CD4-positive, alpha-beta T cell (primary cell): ENCODE measurements at regions not wholly inside any gene's neighbourhood (a gene's known extent, or its start where the extent isn't known, plus 50 kb on each side); places are given as distances from the start of the nearest gene placed in this dataset.

ENCODE experiments used
- ATAC-seq: fragments of 200-7000 bp; cut with Tn5 transposase; one replicate; pipeline ENCODE4 v1.10.0; 2022; ENCODE audit warnings: mild to moderate bottlenecking; ENCODE audit not compliant: poor library complexity
- CTCF ChIA-PET: fragments of 350-600 bp; sonication (Branson Sonifier 250); formaldehyde crosslinking; loops from one replicate; lab custom pipeline; 2021; ENCODE audit warnings: antibody characterized with exemption, inconsistent platforms; lab: Charles Lee
- POLR2A ChIA-PET: fragments of 350-600 bp; sonication (Branson Sonifier 250); formaldehyde crosslinking; loops from one replicate; lab custom pipeline; 2021; ENCODE audit warnings: antibody characterized with exemption, inconsistent platforms; lab: Charles Lee
- DNase-seq, 14 experiments: peaks; one replicate each; pipeline ENCODE4 v3.0.0-alpha.2; 2013 to 2020; ENCODE audit warnings: mixed read lengths in 2 of 14
- H3K27ac ChIP-seq, 2 donors: one replicate each; pipeline versions ENCODE4 v1.5.1 to v1.7.0; 2013; ENCODE audit warnings: low read length in 2 of 2, low read depth in 1 of 2, mild to moderate bottlenecking in 1 of 2
- H3K27me3 ChIP-seq, 2 experiments: 1 replicate in 1 of 2; 2 replicates in 1 of 2; pipeline versions ENCODE4 v1.6.1 to v1.7.0; 2013; ENCODE audit warnings: low read length in 2 of 2, control low read depth in 1 of 2, mild to moderate bottlenecking in 1 of 2, moderate library complexity in 1 of 2; ENCODE audit not compliant: insufficient read depth in 2 of 2, control insufficient read depth in 1 of 2
- H3K36me3 ChIP-seq: one replicate; pipeline ENCODE4 v1.6.1; 2013; ENCODE audit warnings: low read length, control low read depth; ENCODE audit not compliant: insufficient read depth
- H3K4me1 ChIP-seq: one replicate; pipeline ENCODE4 v1.6.1; 2013; ENCODE audit warnings: low read length, control low read depth; ENCODE audit not compliant: insufficient read depth
- H3K4me3 ChIP-seq: one replicate; pipeline ENCODE4 v1.5.1; 2013; ENCODE audit warnings: mild to moderate bottlenecking, low read length, moderate library complexity
- H3K9me3 ChIP-seq, 2 experiments: 1 replicate in 1 of 2; 2 replicates in 1 of 2; pipeline versions ENCODE4 v1.6.1 to v1.7.0; 2013; ENCODE audit warnings: low read length in 2 of 2, mild to moderate bottlenecking in 2 of 2, control low read depth in 1 of 2, moderate library complexity in 1 of 2; ENCODE audit not compliant: control insufficient read depth in 1 of 2, insufficient read depth in 1 of 2
- H3K27ac Mint-ChIP-seq: one replicate; pipeline ENCODE4 v1.8.0; 2020; ENCODE audit warnings: mixed read lengths
- H3K27me3 Mint-ChIP-seq: one replicate; pipeline ENCODE4 v1.8.0; 2021; ENCODE audit warnings: mixed read lengths
- H3K36me3 Mint-ChIP-seq: one replicate; pipeline ENCODE4 v1.8.0; 2021; ENCODE audit warnings: low read depth, mixed read lengths
- H3K4me1 Mint-ChIP-seq: one replicate; pipeline ENCODE4 v1.8.0; 2021; ENCODE audit warnings: low read depth, mixed read lengths
- H3K4me3 Mint-ChIP-seq: one replicate; pipeline ENCODE4 v1.8.0; 2020; ENCODE audit warnings: mild to moderate bottlenecking, mixed read lengths
- H3K9me3 Mint-ChIP-seq: one replicate; pipeline ENCODE4 v1.8.0; 2020; ENCODE audit warnings: mixed read lengths
- intact Hi-C, 2 experiments: fragments of 100-400 bp; cut with DNase I in 1 of 2; cut with micrococcal nuclease in 1 of 2; formaldehyde crosslinking; loops; one replicate each; pipeline versions ENCODE4 v1.15.1 to v1.9.0; 2023 to 2025; cut with DNase I, micrococcal nuclease
- TF ChIP-seq, protein P1 (sequence below): fragments of 200-600 bp; IDR thresholded peaks from one replicate; pipeline ENCODE4 v1.8.0; 2022; ENCODE audit warnings: antibody characterized with exemption, mild to moderate bottlenecking

DNA sequence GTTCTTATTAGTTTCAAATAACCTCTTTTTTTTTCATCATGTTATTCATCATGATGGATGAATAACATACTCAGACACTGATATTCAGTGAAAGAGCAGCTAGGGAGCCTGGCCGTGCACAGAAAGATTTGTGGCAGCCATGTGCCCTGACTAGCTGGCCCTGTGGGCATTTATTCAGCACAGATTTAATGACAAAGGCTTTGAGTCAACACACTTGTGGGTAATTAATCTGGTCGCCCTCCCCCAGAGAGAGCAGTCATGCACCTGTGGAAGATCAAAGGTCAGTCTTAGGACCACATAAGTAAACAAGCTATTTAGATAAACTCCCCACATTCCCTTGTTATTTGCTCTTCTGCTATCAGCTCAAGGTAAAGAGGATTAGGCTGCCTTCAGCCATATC lies 153.2 kb upstream of the HMCN1 start:
- no peak for DNase-seq
- Mint-ChIP-seq H3K27me3 (no peaks in the 10 kb centered on the region), H3K27ac (no peak overlapping the region), H3K4me3 (no peak overlapping the region), H3K9me3 (peaks cover 21% of the 10 kb centered on the region), H3K4me1 (no peaks in the 10 kb centered on the region), H3K36me3 (peaks cover 33% of the 10 kb centered on the region)
- intact Hi-C loops = no loop called here
- H3K27ac ChIP-seq = no peak overlapping the region
- no peaks in the 10 kb centered on the region for H3K27me3 ChIP-seq
- no peaks in the 10 kb centered on the region for H3K4me1 ChIP-seq
- no peak for ATAC-seq
- H3K36me3 ChIP-seq = no peaks in the 10 kb centered on the region
- POLR2A ChIA-PET = no interaction called here
- peaks cover 11% of the 10 kb centered on the region in 2 experiments for H3K9me3 ChIP-seq
- TF ChIP-seq, protein P1, sequence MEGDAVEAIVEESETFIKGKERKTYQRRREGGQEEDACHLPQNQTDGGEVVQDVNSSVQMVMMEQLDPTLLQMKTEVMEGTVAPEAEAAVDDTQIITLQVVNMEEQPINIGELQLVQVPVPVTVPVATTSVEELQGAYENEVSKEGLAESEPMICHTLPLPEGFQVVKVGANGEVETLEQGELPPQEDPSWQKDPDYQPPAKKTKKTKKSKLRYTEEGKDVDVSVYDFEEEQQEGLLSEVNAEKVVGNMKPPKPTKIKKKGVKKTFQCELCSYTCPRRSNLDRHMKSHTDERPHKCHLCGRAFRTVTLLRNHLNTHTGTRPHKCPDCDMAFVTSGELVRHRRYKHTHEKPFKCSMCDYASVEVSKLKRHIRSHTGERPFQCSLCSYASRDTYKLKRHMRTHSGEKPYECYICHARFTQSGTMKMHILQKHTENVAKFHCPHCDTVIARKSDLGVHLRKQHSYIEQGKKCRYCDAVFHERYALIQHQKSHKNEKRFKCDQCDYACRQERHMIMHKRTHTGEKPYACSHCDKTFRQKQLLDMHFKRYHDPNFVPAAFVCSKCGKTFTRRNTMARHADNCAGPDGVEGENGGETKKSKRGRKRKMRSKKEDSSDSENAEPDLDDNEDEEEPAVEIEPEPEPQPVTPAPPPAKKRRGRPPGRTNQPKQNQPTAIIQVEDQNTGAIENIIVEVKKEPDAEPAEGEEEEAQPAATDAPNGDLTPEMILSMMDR = no peak
- CTCF ChIA-PET = interaction anchor here (3.1 kb wide), 1 partner anchor 15 kb away, joined by 13 read pairs; no protein-coding TSS in a partner anchor
- no peak overlapping the region for H3K4me3 ChIP-seq

GRCh38 chr1:185578293-185578692 lies 155.9 kb upstream of the HMCN1 start:
- intact Hi-C loops = no loop called here
- TF ChIP-seq, protein P1 = no peak
- H3K36me3 ChIP-seq = no peaks in the 10 kb centered on the region
- ChIA-PET CTCF (no interaction called here), POLR2A (no interaction called here)
- H3K4me1 ChIP-seq = no peaks in the 10 kb centered on the region
- Mint-ChIP-seq H3K9me3 (peaks cover 21% of the 10 kb centered on the region), H3K4me1 (peaks cover 7% of the 10 kb centered on the region), H3K4me3 (no peak overlapping the region), H3K36me3 (peaks cover 33% of the 10 kb centered on the region), H3K27me3 (no peaks in the 10 kb centered on the region), H3K27ac (no peak overlapping the region)
- no peak overlapping the region for H3K4me3 ChIP-seq
- H3K27ac ChIP-seq = no peak overlapping the region
- no peaks in the 10 kb centered on the region for H3K27me3 ChIP-seq
- peaks cover 7 to 11% of the 10 kb centered on the region in 2 experiments for H3K9me3 ChIP-seq
- DNase-seq (no peak), ATAC-seq (no peak)

GRCh38 chr1:185574139-185574875 lies 159.9 kb upstream of the HMCN1 start:
- Histone ChIP-seq H3K4me1 (peaks cover 6% of the 10 kb centered on the region), H3K9me3 (peaks cover 3 to 5% of the 10 kb centered on the region in 2 experiments), H3K27me3 (no peaks in the 10 kb centered on the region), H3K36me3 (no peaks in the 10 kb centered on the region), H3K4me3 (no peak overlapping the region), H3K27ac (no peak overlapping the region)
- Mint-ChIP-seq H3K36me3 (peaks cover 10% of the 10 kb centered on the region), H3K27me3 (no peaks in the 10 kb centered on the region), H3K4me1 (peaks cover 34% of the 10 kb centered on the region), H3K4me3 (no peak overlapping the region), H3K9me3 (peaks cover 11% of the 10 kb centered on the region), H3K27ac (no peak overlapping the region)
- CTCF ChIA-PET = interaction anchor here (0.6 to 3.4 kb wide), 4 partner anchors 11 to 350 kb away, joined by 3 to 9 read pairs (median 4); no protein-coding TSS in a partner anchor
- ATAC-seq (no peak), DNase-seq (no peak)
- intact Hi-C loops = loop anchor here in 1 of 2 experiments (2.0 kb wide), 1 partner anchor 16 kb away; no protein-coding TSS in a partner anchor
- POLR2A ChIA-PET = interaction anchor here (1.1 to 1.3 kb wide), 2 partner anchors 11 to 257 kb away, joined by 3 read pairs; no protein-coding TSS in a partner anchor
- TF ChIP-seq, protein P1 = no peak
